Keratinocyte (primary cell): ENCODE measurements at regions not wholly inside any gene's neighbourhood (a gene's known extent, or its start where the extent isn't known, plus 50 kb on each side); places are given as distances from the start of the nearest gene placed in this dataset.

Source experiments
- DNase-seq: peaks from one replicate; pipeline ENCODE4 v3.0.0-alpha.2; 2011; ENCODE audit warnings: low read depth, missing footprints, low spot score
- FAIRE-seq: peaks from 2 replicates; lab custom pipeline; 2011; peaks lifted over from hg19 to GRCh38; lab: Jason Lieb, UNC
- H2AFZ ChIP-seq: 2 replicates; pipeline ENCODE4 v1.6.0; 2012; ENCODE audit warnings: low read length, control low read depth, inconsistent platforms; ENCODE audit not compliant: control insufficient read depth
- H3K27ac ChIP-seq: 2 replicates; pipeline ENCODE4 v1.5.1; 2011; ENCODE audit warnings: low read length; ENCODE audit not compliant: control insufficient read depth, insufficient read depth
- H3K27me3 ChIP-seq: 3 replicates; pipeline ENCODE4 v1.6.0; 2011; ENCODE audit warnings: low read length; ENCODE audit not compliant: control insufficient read depth, insufficient read depth; ENCODE audit errors: extremely low read depth
- H3K36me3 ChIP-seq, 2 experiments: 2 replicates in 1 of 2; 3 replicates in 1 of 2; pipeline ENCODE4 v1.5.1; 2011; ENCODE audit warnings: low read length in 2 of 2, mild to moderate bottlenecking in 1 of 2; ENCODE audit not compliant: control insufficient read depth in 2 of 2, insufficient read depth in 2 of 2; ENCODE audit errors: extremely low read depth in 1 of 2
- H3K4me1 ChIP-seq: 3 replicates; pipeline ENCODE4 v1.5.1; 2011; ENCODE audit warnings: low read length; ENCODE audit not compliant: control insufficient read depth, insufficient read depth; ENCODE audit errors: extremely low read depth
- H3K4me2 ChIP-seq: 3 replicates; pipeline ENCODE4 v1.6.0; 2011; ENCODE audit warnings: low read depth, low read length; ENCODE audit not compliant: control insufficient read depth, insufficient read depth; ENCODE audit errors: extremely low read depth
- H3K4me3 ChIP-seq, 3 experiments: fragments of 200-600 bp in 1 of 3; sonication (generic) in 1 of 3; 2 replicates in 2 of 3; 3 replicates in 1 of 3; pipeline ENCODE4 v1.5.1; 2011 to 2016; ENCODE audit warnings: low read length in 3 of 3, mild to moderate bottlenecking in 3 of 3, control low read depth in 2 of 3, inconsistent platforms in 1 of 3, low read depth in 1 of 3, mixed read lengths in 1 of 3, mixed run types in 1 of 3, moderate library complexity in 1 of 3; ENCODE audit not compliant: control insufficient read depth in 2 of 3, insufficient read depth in 2 of 3; ENCODE audit errors: extremely low read depth in 1 of 3
- H3K79me2 ChIP-seq: 2 replicates; pipeline ENCODE4 v1.6.0; 2012; ENCODE audit warnings: low read length; ENCODE audit not compliant: control insufficient read depth, insufficient read depth
- H3K9ac ChIP-seq: 3 replicates; pipeline ENCODE4 v1.6.0; 2011; ENCODE audit warnings: low read length; ENCODE audit not compliant: control insufficient read depth, insufficient read depth; ENCODE audit errors: extremely low read depth
- H3K9me1 ChIP-seq: 3 replicates; pipeline ENCODE4 v1.6.0; 2011; ENCODE audit warnings: low read length; ENCODE audit not compliant: control insufficient read depth, insufficient read depth; ENCODE audit errors: extremely low read depth
- H3K9me3 ChIP-seq: 2 replicates; pipeline ENCODE4 v1.5.1; 2012; ENCODE audit warnings: low read depth, low read length; ENCODE audit not compliant: control insufficient read depth
- H4K20me1 ChIP-seq: 3 replicates; pipeline ENCODE4 v1.6.0; 2011; ENCODE audit warnings: low read length; ENCODE audit not compliant: control insufficient read depth, insufficient read depth; ENCODE audit errors: extremely low read depth
- CTCF ChIP-seq, 3 experiments: IDR thresholded peaks in 1 of 3; conservative IDR thresholded peaks in 1 of 3; optimal IDR thresholded peaks in 1 of 3; 2 replicates in 2 of 3; 3 replicates in 1 of 3; pipeline versions ENCODE3 to v1.5.1; 2011; ENCODE audit warnings: low read length in 3 of 3, mild to moderate bottlenecking in 3 of 3, moderate library complexity in 2 of 3, control low read depth in 1 of 3, inconsistent platforms in 1 of 3; ENCODE audit not compliant: insufficient read depth in 2 of 3; ENCODE audit errors: extremely low read depth in 1 of 3
- EZH2 ChIP-seq: IDR thresholded peaks from one replicate; pipeline ENCODE4 v1.6.1; 2012; ENCODE audit warnings: inconsistent platforms, mild to moderate bottlenecking, low read length, moderate library complexity
- dilution Hi-C: fragments of 300-500 bp; cut with MboI; formaldehyde crosslinking; loops from one replicate; pipeline ENCODE4 v1.7.0; 2020; ENCODE audit warnings: low sequenced_read_pairs; ENCODE audit not compliant: extremely low pct_ligation_motif_present

- peak; percentile 75 for FAIRE-seq
- H3K9ac ChIP-seq, result peak overlapping the region; percentile 9
- H3K36me3 ChIP-seq, result peaks cover 23 to 30% of the 10 kb centered on the region in 2 experiments
These were observed 295.3 kb downstream of the SOX9 start for GRCh38 chr17:72416054-72416675.

GRCh38 chr17:72416905-72417304, 296.1 kb downstream of the SOX9 start:
- TF ChIP-seq EZH2 (no peak), CTCF (optimal IDR thresholded peaks at IDR 0.05 in 1 of 3, IDR thresholded peaks at IDR 0.05 in 1 of 3, conservative IDR thresholded peaks at IDR 0.05 in 1 of 3; ENCODE audit: extremely low read depth in 1 of 3, insufficient read depth in 2 of 3, low read length in 3 of 3) (no peak)
- Histone ChIP-seq H3K9me1 (peaks cover 10% of the 10 kb centered on the region), H3K79me2 (peaks cover 60% of the 10 kb centered on the region), H4K20me1 (no peaks in the 10 kb centered on the region), H3K4me3 (no peak overlapping the region), H2AFZ (no peak overlapping the region), H3K4me2 (peak overlapping the region; percentile 17), H3K27me3 (no peaks in the 10 kb centered on the region), H3K4me1 (peaks cover 41% of the 10 kb centered on the region), H3K9me3 (peaks cover 8% of the 10 kb centered on the region), H3K9ac (no peak overlapping the region), H3K36me3 (peaks cover 23 to 30% of the 10 kb centered on the region in 2 experiments), H3K27ac (peak overlapping the region; percentile 40)
- DNase-seq, result no peak
- dilution Hi-C loops, result no loop called here
- peak; percentile 62 for FAIRE-seq

More at GRCh38 chr17:72416054-72416675, 295.3 kb downstream of the SOX9 start:
- Histone ChIP-seq H3K4me1 (peaks cover 41% of the 10 kb centered on the region), H3K79me2 (peaks cover 55% of the 10 kb centered on the region), H3K4me3 (no peak overlapping the region), H3K9me1 (peaks cover 4% of the 10 kb centered on the region), H3K27ac (peak overlapping the region; percentile 65), H3K4me2 (peak overlapping the region; percentile 42), H4K20me1 (no peaks in the 10 kb centered on the region), H2AFZ (no peak overlapping the region), H3K9me3 (peaks cover 8% of the 10 kb centered on the region), H3K27me3 (no peaks in the 10 kb centered on the region)
- dilution Hi-C loops, result no loop called here
- no peak for TF ChIP-seq CTCF (optimal IDR thresholded peaks at IDR 0.05 in 1 of 3, IDR thresholded peaks at IDR 0.05 in 1 of 3, conservative IDR thresholded peaks at IDR 0.05 in 1 of 3; ENCODE audit: extremely low read depth in 1 of 3, insufficient read depth in 2 of 3, low read length in 3 of 3)
- no peak for TF ChIP-seq EZH2
- DNase-seq, result peak; percentile 60
